SU-DHL-6 (cell line): ENCODE measurements at regions not wholly inside any gene's neighbourhood (a gene's known extent, or its start where the extent isn't known, plus 50 kb on each side); places are given as distances from the start of the nearest gene placed in this dataset.

ENCODE experiments used
- CTCF ChIP-seq: fragments of 200-600 bp; sonication (generic); IDR thresholded peaks from one replicate; pipeline ENCODE4 v1.5.1; 2017; ENCODE audit warnings: antibody characterized with exemption, mild to moderate bottlenecking, low read length, moderate library complexity; ENCODE audit not compliant: insufficient read depth, poor library complexity, severe bottlenecking
- EZH2phosphoT487 ChIP-seq: fragments of 200-600 bp; sonication (generic), shearing (Covaris generic); conservative IDR thresholded peaks from 2 replicates; pipeline ENCODE4 v1.6.1; 2018; ENCODE audit warnings: mild to moderate bottlenecking, antibody characterized with exemption, low read length, moderate library complexity, mixed read lengths

DNA sequence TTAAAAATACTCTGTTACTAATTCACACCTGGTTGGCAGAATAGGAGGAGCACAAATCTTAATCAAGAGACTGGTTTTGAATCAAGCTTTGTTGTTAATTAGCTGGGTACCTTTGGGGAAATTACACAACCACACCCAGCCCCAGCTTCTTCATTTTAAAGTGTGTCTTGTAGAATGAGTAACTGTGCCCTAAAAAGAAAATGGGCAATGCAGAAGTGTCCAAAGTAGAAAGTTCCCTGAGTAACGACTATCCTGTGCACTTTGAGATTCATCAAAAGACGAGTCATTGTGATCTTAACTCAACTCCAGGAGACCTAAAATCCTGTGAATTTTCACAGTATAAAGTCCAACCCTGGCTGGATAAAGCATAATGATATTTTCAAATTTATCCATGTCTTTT lies 792.3 kb upstream of the HS3ST1 start:
- no peak for TF ChIP-seq CTCF
- TF ChIP-seq EZH2phosphoT487: no peak
